ENCODE measurements at regions not wholly inside any gene's neighbourhood (a gene's known extent, or its start where the extent isn't known, plus 50 kb on each side); places are given as distances from the start of the nearest gene placed in this dataset.
"Not testable (repeated sequence)": the region's sequence is repeated elsewhere in the genome, so short reads cannot be mapped to it uniquely, and the experiment has no call there.

DNA sequence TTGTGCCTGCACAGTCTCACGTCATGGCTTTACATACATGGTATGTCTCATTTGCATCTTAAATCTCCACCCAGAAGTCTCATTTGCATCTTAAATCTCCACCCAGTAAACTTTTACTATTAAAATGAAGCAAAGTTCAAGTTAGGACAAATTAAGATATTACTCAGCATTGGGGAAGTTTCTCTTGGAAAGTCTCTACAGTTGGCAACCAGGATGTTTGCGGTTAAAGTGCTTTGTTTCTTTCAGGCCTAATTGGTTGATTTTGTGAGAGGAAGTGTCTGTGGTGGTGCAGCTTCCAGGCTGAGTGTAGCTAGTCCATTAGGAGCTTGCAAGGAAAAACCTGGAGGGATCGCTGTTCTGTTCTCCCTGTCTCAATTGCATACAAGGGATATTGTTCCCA lies 1373.3 kb upstream of the GOT2 start:
- H3K36me3 ChIP-seq: no peaks in the 10 kb centered on the region
- TF ChIP-seq, protein P1, sequence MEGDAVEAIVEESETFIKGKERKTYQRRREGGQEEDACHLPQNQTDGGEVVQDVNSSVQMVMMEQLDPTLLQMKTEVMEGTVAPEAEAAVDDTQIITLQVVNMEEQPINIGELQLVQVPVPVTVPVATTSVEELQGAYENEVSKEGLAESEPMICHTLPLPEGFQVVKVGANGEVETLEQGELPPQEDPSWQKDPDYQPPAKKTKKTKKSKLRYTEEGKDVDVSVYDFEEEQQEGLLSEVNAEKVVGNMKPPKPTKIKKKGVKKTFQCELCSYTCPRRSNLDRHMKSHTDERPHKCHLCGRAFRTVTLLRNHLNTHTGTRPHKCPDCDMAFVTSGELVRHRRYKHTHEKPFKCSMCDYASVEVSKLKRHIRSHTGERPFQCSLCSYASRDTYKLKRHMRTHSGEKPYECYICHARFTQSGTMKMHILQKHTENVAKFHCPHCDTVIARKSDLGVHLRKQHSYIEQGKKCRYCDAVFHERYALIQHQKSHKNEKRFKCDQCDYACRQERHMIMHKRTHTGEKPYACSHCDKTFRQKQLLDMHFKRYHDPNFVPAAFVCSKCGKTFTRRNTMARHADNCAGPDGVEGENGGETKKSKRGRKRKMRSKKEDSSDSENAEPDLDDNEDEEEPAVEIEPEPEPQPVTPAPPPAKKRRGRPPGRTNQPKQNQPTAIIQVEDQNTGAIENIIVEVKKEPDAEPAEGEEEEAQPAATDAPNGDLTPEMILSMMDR (IDR thresholded peaks at IDR 0.05): no peak
- no peak for TF ChIP-seq POLR2AphosphoS5 (IDR thresholded peaks at IDR 0.05)
- no peak for TF ChIP-seq EP300 (IDR thresholded peaks at IDR 0.05; ENCODE audit: low read depth)
- no peak for TF ChIP-seq POLR2A (IDR thresholded peaks at IDR 0.05)
- no peaks in the 10 kb centered on the region for H3K9me3 ChIP-seq
- intact Hi-C loops (cut with DNase I; ENCODE audit: low total_unique reads): no loop called here
- no peak overlapping the region for H3K4me3 ChIP-seq
- DNase-seq: no peak
- H3K27ac ChIP-seq: no peak overlapping the region
- WGBS, 2 donors (ENCODE audit: low coverage in 1 of 2): 62 to 67% methylated on average over 2 to 3 of the region's 3 CpGs
- H3K27me3 ChIP-seq: no peaks in the 10 kb centered on the region
- H3K4me1 ChIP-seq: no peaks in the 10 kb centered on the region
- in situ Hi-C loops (cut with MboI; ENCODE audit: low pct_ligation_motif_present in 1 of 4, low pct_unique_long_range_greater_than_20kb in 1 of 4, low sequenced_read_pairs in 3 of 4): no loop called here

DNA sequence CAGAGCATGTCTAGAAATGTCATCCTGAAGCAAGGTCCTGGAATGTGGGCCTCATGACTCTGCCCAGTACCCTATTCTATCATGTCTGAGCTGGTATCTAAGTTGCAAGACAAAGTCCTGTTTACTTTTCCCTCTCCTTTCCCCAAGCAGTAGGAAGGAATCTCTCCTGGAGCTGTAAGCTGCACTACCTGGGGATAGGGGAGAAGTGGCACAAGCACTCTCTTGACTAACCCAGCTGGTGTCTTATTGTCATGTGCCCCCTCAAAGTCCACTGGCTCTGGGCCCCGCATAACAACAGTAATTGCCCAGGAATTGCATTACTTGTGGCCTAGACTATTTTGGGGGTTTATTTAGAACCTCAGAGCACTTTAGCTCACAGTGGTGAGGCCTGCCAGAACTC lies 1366.3 kb upstream of the GOT2 start:
- in situ Hi-C loops (cut with MboI; ENCODE audit: low pct_ligation_motif_present in 1 of 4, low pct_unique_long_range_greater_than_20kb in 1 of 4, low sequenced_read_pairs in 3 of 4): no loop called here
- intact Hi-C loops (cut with DNase I; ENCODE audit: low total_unique reads): no loop called here
- TF ChIP-seq POLR2A (IDR thresholded peaks at IDR 0.05) (no peak), POLR2AphosphoS5 (IDR thresholded peaks at IDR 0.05) (no peak), EP300 (IDR thresholded peaks at IDR 0.05; ENCODE audit: low read depth) (no peak)
- TF ChIP-seq, protein P1 (IDR thresholded peaks at IDR 0.05): no peak
- WGBS, 2 donors (ENCODE audit: low coverage in 1 of 2): 30% methylated on average over 1 of the region's 1 CpG; no CpG with 5 or more reads in 1 of the 2 donors
- Histone ChIP-seq H3K9me3 (peaks cover 2 to 7% of the 10 kb centered on the region in 2 donors), H3K27ac (no peak overlapping the region), H3K27me3 (no peaks in the 10 kb centered on the region), H3K4me1 (no peaks in the 10 kb centered on the region), H3K4me3 (no peak overlapping the region), H3K36me3 (no peaks in the 10 kb centered on the region)
- no peak for DNase-seq

DNA sequence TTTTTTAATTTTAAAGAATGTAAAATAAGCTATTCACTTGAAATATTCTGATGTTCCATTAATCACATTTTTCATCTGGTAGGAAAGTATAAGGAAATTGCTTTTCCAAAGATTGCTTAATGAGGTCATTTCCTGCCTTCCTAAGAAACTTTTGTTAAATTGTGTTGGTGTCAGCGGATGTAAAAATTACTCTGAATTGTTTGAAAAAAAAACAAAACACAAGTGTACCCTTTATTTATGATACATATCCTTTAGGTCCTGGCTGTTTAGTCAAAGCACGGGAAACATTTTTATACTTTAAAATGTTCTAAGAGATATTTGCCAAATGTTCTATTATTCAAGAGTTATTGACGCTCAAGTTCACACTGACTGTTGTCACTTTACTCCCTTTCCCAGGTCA lies 1357.4 kb upstream of the GOT2 start:
- TF ChIP-seq, protein P1 (IDR thresholded peaks at IDR 0.05): no peak
- TF ChIP-seq EP300 (IDR thresholded peaks at IDR 0.05; ENCODE audit: low read depth) (no peak), POLR2AphosphoS5 (IDR thresholded peaks at IDR 0.05) (no peak), POLR2A (IDR thresholded peaks at IDR 0.05) (no peak)
- Histone ChIP-seq H3K36me3 (no peaks in the 10 kb centered on the region), H3K27ac (no peak overlapping the region), H3K9me3 (peaks cover 3 to 7% of the 10 kb centered on the region in 2 donors), H3K4me1 (no peaks in the 10 kb centered on the region), H3K4me3 (no peak overlapping the region), H3K27me3 (no peaks in the 10 kb centered on the region)
- in situ Hi-C loops (cut with MboI; ENCODE audit: low pct_ligation_motif_present in 1 of 4, low pct_unique_long_range_greater_than_20kb in 1 of 4, low sequenced_read_pairs in 3 of 4): no loop called here
- intact Hi-C loops (cut with DNase I; ENCODE audit: low total_unique reads): no loop called here
- WGBS, 2 donors (ENCODE audit: low coverage in 1 of 2): 50 to 61% methylated on average over 3 of the region's 3 CpGs
- no peak for DNase-seq

DNA sequence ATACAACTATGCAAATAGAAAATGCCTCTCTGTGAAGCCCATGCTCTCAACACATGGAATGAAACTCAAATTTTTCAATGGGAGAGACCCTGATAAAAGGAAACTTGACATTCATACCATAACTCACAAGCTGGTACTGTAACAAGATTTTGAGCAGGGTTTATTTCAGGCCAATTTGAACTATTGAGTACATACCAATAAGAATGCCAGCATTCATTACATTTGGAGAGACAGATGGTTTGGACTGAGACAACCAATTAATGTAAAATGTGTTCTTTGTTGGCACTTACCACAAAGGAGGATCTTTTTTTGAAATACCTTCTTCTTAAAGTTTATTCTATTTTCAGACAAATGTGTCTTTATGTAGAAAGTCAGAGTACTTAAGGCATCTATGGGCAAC lies 1357.0 kb upstream of the GOT2 start:
- H3K27me3 ChIP-seq: no peaks in the 10 kb centered on the region
- intact Hi-C loops (cut with DNase I; ENCODE audit: low total_unique reads): no loop called here
- no peak for TF ChIP-seq POLR2A (IDR thresholded peaks at IDR 0.05)
- in situ Hi-C loops (cut with MboI; ENCODE audit: low pct_ligation_motif_present in 1 of 4, low pct_unique_long_range_greater_than_20kb in 1 of 4, low sequenced_read_pairs in 3 of 4): no loop called here
- no peak for DNase-seq
- no peak overlapping the region for H3K4me3 ChIP-seq
- no peaks in the 10 kb centered on the region for H3K36me3 ChIP-seq
- H3K9me3 ChIP-seq: peaks cover 3 to 7% of the 10 kb centered on the region in 2 donors
- H3K4me1 ChIP-seq: no peaks in the 10 kb centered on the region
- no peak overlapping the region for H3K27ac ChIP-seq

DNA sequence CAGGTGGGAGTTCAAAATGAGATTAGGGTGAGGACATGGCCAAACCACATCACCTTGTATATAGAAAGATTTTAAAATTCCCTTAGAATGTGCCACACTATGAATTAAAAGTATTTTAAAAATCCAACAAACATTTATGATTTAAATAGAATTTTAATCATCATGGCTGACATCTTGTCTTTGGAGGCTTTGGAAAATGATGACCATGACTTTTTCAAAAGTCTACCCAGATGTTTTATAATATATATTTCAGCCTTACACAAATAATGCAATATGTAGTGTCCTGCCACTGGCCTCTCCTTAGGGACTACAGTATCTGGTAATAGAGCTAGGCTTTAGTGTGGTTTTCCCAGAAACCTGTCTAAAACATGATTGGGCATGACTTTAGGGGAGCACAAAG lies 1353.4 kb upstream of the GOT2 start:
- TF ChIP-seq, protein P1 (IDR thresholded peaks at IDR 0.05): no peak
- TF ChIP-seq POLR2A (IDR thresholded peaks at IDR 0.05) (no peak), POLR2AphosphoS5 (IDR thresholded peaks at IDR 0.05) (no peak), EP300 (IDR thresholded peaks at IDR 0.05; ENCODE audit: low read depth) (no peak)
- DNase-seq: no peak
- intact Hi-C loops (cut with DNase I; ENCODE audit: low total_unique reads): no loop called here

DNA sequence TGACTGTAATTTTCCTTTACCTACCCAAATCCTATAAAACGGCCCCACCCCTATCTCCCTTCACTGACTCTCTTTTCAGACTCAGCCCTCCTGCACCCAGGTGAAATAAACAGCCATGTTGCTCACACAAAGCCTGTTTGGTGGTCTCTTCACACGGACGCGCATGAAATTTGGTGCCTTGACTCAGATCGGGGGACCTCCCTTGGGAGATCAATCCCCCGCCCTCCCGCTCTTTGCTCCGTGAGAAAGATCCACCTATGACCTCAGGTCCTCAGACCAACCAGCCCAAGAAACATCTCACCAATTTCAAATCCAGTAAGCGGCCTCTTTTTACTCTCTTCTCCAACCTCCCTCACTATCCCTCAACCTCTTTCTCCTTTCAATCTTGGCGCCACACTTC lies 1344.7 kb upstream of the GOT2 start:
- DNase-seq; in situ Hi-C loops (cut with MboI; ENCODE audit: low pct_ligation_motif_present in 1 of 4, low pct_unique_long_range_greater_than_20kb in 1 of 4, low sequenced_read_pairs in 3 of 4); H3K36me3 ChIP-seq; H3K27ac ChIP-seq; H3K4me1 ChIP-seq; intact Hi-C loops (cut with DNase I; ENCODE audit: low total_unique reads); H3K27me3 ChIP-seq; H3K4me3 ChIP-seq; H3K9me3 ChIP-seq: not testable (repeated sequence)
- whole genome bisulfite sequencing, 2 donors (ENCODE audit: low coverage in 1 of 2): 80 to 95% methylated on average over 1 to 9 of the region's 10 CpGs

More for the DNA sequence above, 1353.4 kb upstream of the GOT2 start:
- H3K4me3 ChIP-seq: no peak overlapping the region
- no peak overlapping the region for H3K27ac ChIP-seq
- H3K9me3 ChIP-seq: peaks cover 0 to 4% of the 10 kb centered on the region in 2 donors
- H3K4me1 ChIP-seq: no peaks in the 10 kb centered on the region
- no peaks in the 10 kb centered on the region for H3K27me3 ChIP-seq
- in situ Hi-C loops (cut with MboI; ENCODE audit: low pct_ligation_motif_present in 1 of 4, low pct_unique_long_range_greater_than_20kb in 1 of 4, low sequenced_read_pairs in 3 of 4): no loop called here
- no peaks in the 10 kb centered on the region for H3K36me3 ChIP-seq
